Left lung (tissue), 4 donors: ENCODE measurements at regions not wholly inside any gene's neighbourhood (a gene's known extent, or its start where the extent isn't known, plus 50 kb on each side); places are given as distances from the start of the nearest gene placed in this dataset.
A peak's percentile ranks its signal among the peaks of the same experiment; 100 is the strongest.

ENCODE experiments used
- ATAC-seq: fragments of 200-7000 bp; cut with Tn5 transposase; one replicate; pipeline ENCODE4 v1.9.1; 2020; ENCODE audit warnings: moderate library complexity
- DNase-seq, 4 donors: peaks; one replicate each; pipeline ENCODE4 v3.0.0-alpha.2; 2013 to 2020
- H3K27ac ChIP-seq, 2 donors: fragments of 200-600 bp; sonication (generic) in 1 of 2; one replicate each; pipeline versions ENCODE4 v1.5.0 to v1.8.0; 2020 to 2021
- H3K27me3 ChIP-seq, 2 donors: fragments of 200-600 bp; sonication (generic) in 1 of 2; one replicate each; pipeline versions ENCODE4 v1.5.0 to v1.8.0; 2020 to 2021
- H3K36me3 ChIP-seq, 2 donors: fragments of 200-600 bp; sonication (generic) in 1 of 2; one replicate each; pipeline versions ENCODE4 v1.5.0 to v1.8.0; 2020 to 2021
- H3K4me1 ChIP-seq, 2 donors: fragments of 200-600 bp; one replicate each; pipeline ENCODE4 v1.8.0; 2021
- H3K4me3 ChIP-seq, 2 donors: fragments of 200-600 bp; sonication (generic) in 1 of 2; one replicate each; pipeline versions ENCODE4 v1.5.0 to v1.8.0; 2020 to 2021; ENCODE audit warnings: mild to moderate bottlenecking in 1 of 2
- H3K9me3 ChIP-seq, 2 donors: fragments of 200-600 bp; sonication (generic) in 1 of 2; one replicate each; pipeline versions ENCODE4 v1.5.0 to v1.8.0; 2020 to 2021
- intact Hi-C, 2 donors: fragments of 100-400 bp; cut with DNase I; formaldehyde crosslinking; loops; one replicate each; pipeline versions ENCODE4 v1.11.2 to v1.14.2; 2022
- TF ChIP-seq, protein P1 (sequence below), 2 donors: fragments of 200-600 bp; sonication (generic) in 1 of 2; IDR thresholded peaks; one replicate each; pipeline versions ENCODE4 v1.5.0 to v1.8.0; 2021; ENCODE audit warnings: antibody characterized with exemption in 2 of 2
- donor health status: DM: no; HTN: yes; CAD: no.
- donor health status: DM: no; HTN: no; CAD: no.

DNA sequence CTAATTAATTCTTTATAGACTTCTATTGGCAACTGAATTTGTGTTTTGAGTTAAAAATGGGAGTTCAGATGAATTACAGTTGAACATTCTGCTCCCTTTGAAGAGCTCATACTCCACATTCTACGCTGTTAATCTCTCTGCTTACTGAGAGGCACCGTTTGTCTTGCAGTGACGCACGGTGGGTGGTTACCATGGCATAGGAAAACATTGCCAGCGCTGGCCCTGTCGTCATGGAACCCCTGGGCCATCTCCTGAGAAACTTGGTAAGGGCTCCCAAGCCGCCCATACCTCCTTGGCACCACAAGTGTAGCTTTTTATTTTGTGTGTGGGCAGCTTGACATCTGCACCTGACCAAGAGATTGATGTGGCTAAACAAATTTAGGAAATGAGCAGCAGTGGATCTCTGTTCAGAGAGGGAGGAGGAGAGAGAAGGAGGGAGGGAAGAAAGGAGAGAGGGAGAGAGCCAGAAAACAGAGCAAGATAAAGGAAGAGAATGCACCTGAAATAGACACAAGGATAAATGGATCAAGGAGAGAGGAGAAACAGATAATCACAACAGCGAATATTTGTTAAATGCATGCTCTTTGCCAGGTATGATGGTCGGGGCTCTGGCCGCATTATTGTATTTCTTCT, 398.5 kb downstream of the HAPSTR1 start:
- intact Hi-C loops = no loop called here
- peak; percentile 60 for ATAC-seq

DNA sequence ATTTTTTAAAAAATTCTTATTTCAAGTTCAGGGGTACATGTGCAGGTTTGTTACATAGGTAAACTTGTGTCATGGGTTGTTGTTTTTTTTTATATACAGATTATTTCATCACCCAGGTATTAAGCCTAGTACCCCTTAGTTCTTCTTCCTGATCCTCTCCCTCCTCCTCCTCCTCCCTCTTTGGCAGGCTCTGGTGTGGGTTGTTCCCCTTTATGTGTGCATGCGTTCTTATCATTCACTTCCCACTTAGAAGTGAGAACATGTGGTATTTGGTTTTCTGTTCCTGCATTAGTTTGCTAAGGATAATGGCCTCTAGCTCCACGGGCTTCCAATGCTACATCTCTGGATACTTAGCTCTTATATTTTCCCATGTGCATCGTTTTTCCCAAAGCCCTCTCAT, 404.4 kb downstream of the HAPSTR1 start:
- Histone ChIP-seq H3K4me3 (no peak overlapping the region), H3K36me3 (no peaks in the 10 kb centered on the region), H3K4me1 (no peaks in the 10 kb centered on the region), H3K27ac (no peak overlapping the region), H3K9me3 (peaks cover 0 to 7% of the 10 kb centered on the region in 2 donors), H3K27me3 (no peaks in the 10 kb centered on the region)
- no peak for DNase-seq
- ATAC-seq = no peak
- TF ChIP-seq, protein P1, sequence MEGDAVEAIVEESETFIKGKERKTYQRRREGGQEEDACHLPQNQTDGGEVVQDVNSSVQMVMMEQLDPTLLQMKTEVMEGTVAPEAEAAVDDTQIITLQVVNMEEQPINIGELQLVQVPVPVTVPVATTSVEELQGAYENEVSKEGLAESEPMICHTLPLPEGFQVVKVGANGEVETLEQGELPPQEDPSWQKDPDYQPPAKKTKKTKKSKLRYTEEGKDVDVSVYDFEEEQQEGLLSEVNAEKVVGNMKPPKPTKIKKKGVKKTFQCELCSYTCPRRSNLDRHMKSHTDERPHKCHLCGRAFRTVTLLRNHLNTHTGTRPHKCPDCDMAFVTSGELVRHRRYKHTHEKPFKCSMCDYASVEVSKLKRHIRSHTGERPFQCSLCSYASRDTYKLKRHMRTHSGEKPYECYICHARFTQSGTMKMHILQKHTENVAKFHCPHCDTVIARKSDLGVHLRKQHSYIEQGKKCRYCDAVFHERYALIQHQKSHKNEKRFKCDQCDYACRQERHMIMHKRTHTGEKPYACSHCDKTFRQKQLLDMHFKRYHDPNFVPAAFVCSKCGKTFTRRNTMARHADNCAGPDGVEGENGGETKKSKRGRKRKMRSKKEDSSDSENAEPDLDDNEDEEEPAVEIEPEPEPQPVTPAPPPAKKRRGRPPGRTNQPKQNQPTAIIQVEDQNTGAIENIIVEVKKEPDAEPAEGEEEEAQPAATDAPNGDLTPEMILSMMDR (IDR thresholded peaks at IDR 0.05) = no peak
- intact Hi-C loops = no loop called here

More for the DNA sequence above, 398.5 kb downstream of the HAPSTR1 start:
- H3K4me1 ChIP-seq = no peaks in the 10 kb centered on the region
- H3K27me3 ChIP-seq = no peaks in the 10 kb centered on the region
- no peak overlapping the region for H3K27ac ChIP-seq
- H3K4me3 ChIP-seq = no peak overlapping the region
- H3K9me3 ChIP-seq = peaks cover 0 to 7% of the 10 kb centered on the region in 2 donors
- DNase-seq = peak in 2 of 4 donors; percentile 10 to 56
- TF ChIP-seq, protein P1 (IDR thresholded peaks at IDR 0.05) = no peak
- H3K36me3 ChIP-seq = no peaks in the 10 kb centered on the region

- no peak for DNase-seq
- Histone ChIP-seq H3K27ac (no peak overlapping the region), H3K27me3 (no peaks in the 10 kb centered on the region), H3K36me3 (no peaks in the 10 kb centered on the region), H3K4me3 (no peak overlapping the region), H3K4me1 (no peaks in the 10 kb centered on the region), H3K9me3 (peaks cover 0 to under 1% of the 10 kb centered on the region in 2 donors)
- TF ChIP-seq, protein P1 (IDR thresholded peaks at IDR 0.05) = no peak
- intact Hi-C loops = no loop called here
- ATAC-seq = no peak
Observed at GRCh38 chr16:9497750-9498149, 406.3 kb downstream of the HAPSTR1 start.

DNA sequence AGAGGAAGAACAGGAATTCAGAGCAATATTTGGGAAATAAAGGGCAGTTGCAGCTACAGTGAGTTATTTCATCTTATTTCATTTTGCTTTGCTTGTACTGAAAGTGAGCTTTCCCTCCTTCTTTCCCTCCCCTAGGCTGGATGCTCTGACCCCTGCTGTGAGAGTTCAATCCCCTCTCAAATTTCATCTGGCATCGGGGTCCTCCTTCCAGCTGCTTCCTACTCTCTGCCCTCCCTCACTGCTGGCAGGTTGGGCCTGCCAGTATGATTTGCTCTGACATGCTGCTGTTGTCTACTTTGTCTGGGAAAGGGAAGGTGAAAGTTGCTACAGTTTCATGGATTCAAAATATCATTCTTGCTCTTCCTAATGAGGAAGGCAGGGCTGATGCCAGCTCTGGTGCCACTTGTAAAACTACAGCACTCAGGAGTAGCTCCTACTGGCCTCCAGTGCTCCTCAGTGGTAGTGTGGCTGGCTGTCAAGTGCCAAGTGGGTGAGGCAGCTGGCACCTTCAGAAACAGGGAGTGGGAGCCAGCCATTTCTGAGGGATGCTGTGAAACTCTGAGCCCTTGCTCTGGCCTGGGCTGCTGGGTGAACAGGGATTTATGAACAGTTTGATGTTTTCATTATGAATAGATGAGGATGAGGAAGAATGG, 408.6 kb downstream of the HAPSTR1 start:
- H3K27me3 ChIP-seq = no peaks in the 10 kb centered on the region
- no peak for DNase-seq
- ATAC-seq = peak; percentile 83
- no peaks in the 10 kb centered on the region for H3K4me1 ChIP-seq
- H3K27ac ChIP-seq = no peak overlapping the region
- TF ChIP-seq, protein P1 (IDR thresholded peaks at IDR 0.05) = no peak
- H3K4me3 ChIP-seq = no peak overlapping the region
- no peaks in the 10 kb centered on the region for H3K9me3 ChIP-seq
- H3K36me3 ChIP-seq = no peaks in the 10 kb centered on the region
- intact Hi-C loops = no loop called here

DNA sequence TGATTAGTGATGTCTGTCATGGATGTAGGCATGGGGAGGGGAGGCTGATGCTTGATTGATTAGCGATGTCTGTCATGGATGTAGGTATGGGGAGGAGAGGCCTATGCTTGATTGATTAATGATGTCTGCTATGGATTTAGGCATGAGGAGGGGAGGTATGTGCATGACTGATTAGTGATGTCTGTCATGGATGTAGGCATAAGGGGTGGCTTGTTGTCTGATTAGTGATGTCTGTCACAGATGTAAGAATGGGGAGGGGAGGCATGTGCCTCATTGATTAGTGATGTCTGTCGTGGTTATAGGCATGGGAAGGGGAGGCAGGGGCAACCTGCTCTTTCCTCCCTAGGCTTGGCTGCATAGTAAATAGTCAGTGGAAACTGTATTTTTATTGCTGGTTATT, 409.4 kb downstream of the HAPSTR1 start:
- H3K9me3 ChIP-seq = no peaks in the 10 kb centered on the region
- H3K27ac ChIP-seq = no peak overlapping the region
- ATAC-seq (no peak), DNase-seq (no peak)
- no peaks in the 10 kb centered on the region for H3K27me3 ChIP-seq
- TF ChIP-seq, protein P1 (IDR thresholded peaks at IDR 0.05) = no peak
- intact Hi-C loops = no loop called here
- H3K4me3 ChIP-seq = no peak overlapping the region
- no peaks in the 10 kb centered on the region for H3K36me3 ChIP-seq
- no peaks in the 10 kb centered on the region for H3K4me1 ChIP-seq
